ENCODE measurements at regions not wholly inside any gene's neighbourhood (a gene's known extent, or its start where the extent isn't known, plus 50 kb on each side); places are given as distances from the start of the nearest gene placed in this dataset.

GRCh38 chr2:107545066-107545465, 281.6 kb upstream of the RGPD4 start:
- no TSS peak for BruUV-seq (replicated peaks)
- intact Hi-C loops (cut with micrococcal nuclease; ENCODE audit: unreplicated experiment), result no loop called here
- no peak for TF ChIP-seq CTCF (IDR thresholded peaks at IDR 0.05; ENCODE audit: unreplicated experiment)
- no peaks in the 10 kb centered on the region for H3K4me1 Mint-ChIP-seq (ENCODE audit: low read depth, unreplicated experiment)
- no peaks in the 10 kb centered on the region for H3K36me3 Mint-ChIP-seq (ENCODE audit: insufficient read depth, unreplicated experiment)
- CTCF ChIA-PET, result no interaction called here
- no peak overlapping the region for H3K4me3 Mint-ChIP-seq (ENCODE audit: low read depth, unreplicated experiment)
- H3K27ac Mint-ChIP-seq (ENCODE audit: unreplicated experiment), result no peak overlapping the region
- no peak for DNase-seq
- H3K9me3 Mint-ChIP-seq (ENCODE audit: low read depth, unreplicated experiment), result peaks cover 4% of the 10 kb centered on the region
- no peaks in the 10 kb centered on the region for H3K27me3 Mint-ChIP-seq (ENCODE audit: unreplicated experiment)

GRCh38 chr2:107545851-107546250, 280.8 kb upstream of the RGPD4 start:
- Mint-ChIP-seq H3K36me3 (ENCODE audit: insufficient read depth, unreplicated experiment) (no peaks in the 10 kb centered on the region), H3K27me3 (ENCODE audit: unreplicated experiment) (no peaks in the 10 kb centered on the region), H3K4me1 (ENCODE audit: low read depth, unreplicated experiment) (no peaks in the 10 kb centered on the region), H3K4me3 (ENCODE audit: low read depth, unreplicated experiment) (no peak overlapping the region), H3K9me3 (ENCODE audit: low read depth, unreplicated experiment) (peaks cover 4% of the 10 kb centered on the region), H3K27ac (ENCODE audit: unreplicated experiment) (no peak overlapping the region)
- CTCF ChIA-PET, result no interaction called here
- DNase-seq, result no peak
- TF ChIP-seq CTCF (IDR thresholded peaks at IDR 0.05; ENCODE audit: unreplicated experiment), result no peak
- intact Hi-C loops (cut with micrococcal nuclease; ENCODE audit: unreplicated experiment), result no loop called here
- no TSS peak for BruUV-seq (replicated peaks)

- Mint-ChIP-seq H3K4me3 (ENCODE audit: low read depth, unreplicated experiment) (no peak overlapping the region), H3K36me3 (ENCODE audit: insufficient read depth, unreplicated experiment) (no peaks in the 10 kb centered on the region), H3K9me3 (ENCODE audit: low read depth, unreplicated experiment) (no peaks in the 10 kb centered on the region), H3K4me1 (ENCODE audit: low read depth, unreplicated experiment) (no peaks in the 10 kb centered on the region), H3K27ac (ENCODE audit: unreplicated experiment) (no peak overlapping the region), H3K27me3 (ENCODE audit: unreplicated experiment) (no peaks in the 10 kb centered on the region)
- intact Hi-C loops (cut with micrococcal nuclease; ENCODE audit: unreplicated experiment), result no loop called here
- no peak for TF ChIP-seq CTCF (IDR thresholded peaks at IDR 0.05; ENCODE audit: unreplicated experiment)
- CTCF ChIA-PET, result no interaction called here
- DNase-seq, result no peak
- BruUV-seq (replicated peaks), result no TSS peak
Observed at GRCh38 chr2:107548216-107548615, 278.5 kb upstream of the RGPD4 start.

- no peaks in the 10 kb centered on the region for H3K36me3 Mint-ChIP-seq (ENCODE audit: insufficient read depth, unreplicated experiment)
- no peak overlapping the region for H3K4me3 Mint-ChIP-seq (ENCODE audit: low read depth, unreplicated experiment)
Observed at GRCh38 chr2:107553046-107553445, 273.6 kb upstream of the RGPD4 start.

More at GRCh38 chr2:107553046-107553445, 273.6 kb upstream of the RGPD4 start:
- BruUV-seq (replicated peaks), result no TSS peak
- intact Hi-C loops (cut with micrococcal nuclease; ENCODE audit: unreplicated experiment), result no loop called here
- Mint-ChIP-seq H3K27me3 (ENCODE audit: unreplicated experiment) (no peaks in the 10 kb centered on the region), H3K27ac (ENCODE audit: unreplicated experiment) (no peak overlapping the region), H3K4me1 (ENCODE audit: low read depth, unreplicated experiment) (no peaks in the 10 kb centered on the region), H3K9me3 (ENCODE audit: low read depth, unreplicated experiment) (peaks cover 4% of the 10 kb centered on the region)
- DNase-seq, result no peak
- no peak for TF ChIP-seq CTCF (IDR thresholded peaks at IDR 0.05; ENCODE audit: unreplicated experiment)
- CTCF ChIA-PET, result no interaction called here
